Panc1 (cell line): ENCODE measurements at regions not wholly inside any gene's neighbourhood (a gene's known extent, or its start where the extent isn't known, plus 50 kb on each side); places are given as distances from the start of the nearest gene placed in this dataset.

Experiments used
- ATAC-seq: fragments of 200-7000 bp; cut with Tn5 transposase; 2 replicates; pipeline ENCODE4 v1.9.1; 2020; ENCODE audit warnings: mild to moderate bottlenecking, moderate library complexity
- BruUV-seq: library from RNA; stranded (reverse); fragments of 400-500 nt; replicated peaks from 2 replicates; lab custom pipeline; 2021; lab: Mats Ljungman, UMichigan
- CTCF ChIA-PET: fragments of 300-600 bp; sonication (Branson Sonifier 250); formaldehyde crosslinking; loops from one replicate; lab custom pipeline; 2022; ENCODE audit warnings: antibody characterized with exemption; lab: Charles Lee
- POLR2A ChIA-PET: fragments of 300-600 bp; sonication (Branson Sonifier 250); formaldehyde crosslinking; loops from one replicate; lab custom pipeline; 2022; ENCODE audit warnings: antibody characterized with exemption; lab: Charles Lee
- DNase-seq: peaks from one replicate; pipeline ENCODE4 v3.0.0-alpha.2; 2010; ENCODE audit warnings: low read depth, low spot score
- H3K27ac ChIP-seq: 2 replicates; pipeline ENCODE4 v1.5.1; 2011; ENCODE audit warnings: mild to moderate bottlenecking, low read length, inconsistent platforms
- H3K27me3 ChIP-seq: fragments of 200-500 bp; sonication (Bioruptor generic); 2 replicates; pipeline ENCODE4 v1.6.0; 2014; ENCODE audit warnings: low read length, inconsistent platforms; ENCODE audit not compliant: control insufficient read depth, insufficient read depth
- H3K36me3 ChIP-seq: fragments of 200-500 bp; sonication (Bioruptor generic); 2 replicates; pipeline ENCODE4 v1.5.1; 2014; ENCODE audit warnings: inconsistent platforms, mild to moderate bottlenecking, low read length, moderate library complexity; ENCODE audit not compliant: control insufficient read depth, insufficient read depth
- H3K4me1 ChIP-seq: 2 replicates; pipeline ENCODE4 v1.5.1; 2011; ENCODE audit warnings: inconsistent platforms, mild to moderate bottlenecking, low read length, moderate library complexity; ENCODE audit not compliant: control insufficient read depth, insufficient read depth
- H3K4me3 ChIP-seq, 2 experiments: 2 replicates each; pipeline ENCODE4 v1.5.1; 2011 to 2012; ENCODE audit warnings: low read depth in 2 of 2, low read length in 2 of 2, mild to moderate bottlenecking in 2 of 2, inconsistent platforms in 1 of 2, moderate library complexity in 1 of 2
- H3K9me3 ChIP-seq: fragments of 200-500 bp; sonication (Bioruptor generic); 2 replicates; pipeline ENCODE4 v1.5.1; 2014; ENCODE audit warnings: low read depth, mild to moderate bottlenecking, inconsistent platforms, low read length, moderate library complexity; ENCODE audit not compliant: control insufficient read depth, insufficient read depth
- CTCF ChIP-seq: fragments of 450-650 bp; IDR thresholded peaks from 2 replicates; pipeline ENCODE4 v1.5.1; 2017; ENCODE audit warnings: mild to moderate bottlenecking
- POLR2AphosphoS5 ChIP-seq: IDR thresholded peaks from 2 replicates; pipeline ENCODE4 v1.6.1; 2012; ENCODE audit warnings: mild to moderate bottlenecking, low read depth, low read length, moderate library complexity
- REST ChIP-seq, 2 experiments: IDR thresholded peaks; 2 replicates each; pipeline ENCODE4 v1.6.1; 2011 to 2012; ENCODE audit warnings: low read depth in 2 of 2, control low read depth in 1 of 2, low read length in 1 of 2, mild to moderate bottlenecking in 1 of 2, moderate library complexity in 1 of 2; ENCODE audit not compliant: insufficient read depth in 1 of 2
- SIN3A ChIP-seq: IDR thresholded peaks from 2 replicates; pipeline ENCODE4 v1.6.1; 2012; ENCODE audit warnings: low read depth, mild to moderate bottlenecking, low read length, moderate library complexity, borderline replicate concordance; ENCODE audit not compliant: insufficient read depth
- TCF7L2 ChIP-seq: IDR thresholded peaks from 2 replicates; pipeline ENCODE4 v1.6.1; 2011; ENCODE audit warnings: mild to moderate bottlenecking, low read depth, low read length, inconsistent platforms
- in situ Hi-C: cut with HindIII; loops from 2 replicates; pipeline ENCODE4 v1.10.0; 2016; ENCODE audit warnings: low sequenced_read_pairs, low pct_unique_long_range_greater_than_20kb
- intact Hi-C: fragments of 100-400 bp; cut with micrococcal nuclease; formaldehyde crosslinking; loops from one replicate; pipeline ENCODE4 v1.10.0; 2022; ENCODE audit not compliant: unreplicated experiment

GRCh38 chr4:71691416-71692073, 92.3 kb downstream of the GC start:
- in situ Hi-C loops, result no loop called here
- ATAC-seq, result no peak
- no peak for TF ChIP-seq REST (IDR thresholded peaks at IDR 0.05; ENCODE audit: insufficient read depth in 1 of 2, low read depth in 2 of 2, low read length in 1 of 2)
- intact Hi-C loops, result no loop called here
- no peaks in the 10 kb centered on the region for H3K27me3 ChIP-seq
- H3K4me3 ChIP-seq, result no peak overlapping the region
- ChIA-PET POLR2A (no interaction called here), CTCF (interaction anchor here (0.6 kb wide), 1 partner anchor 624 kb away, joined by 3 read pairs; no protein-coding TSS in a partner anchor)
- no peaks in the 10 kb centered on the region for H3K9me3 ChIP-seq
- no TSS peak for BruUV-seq
- H3K4me1 ChIP-seq, result no peaks in the 10 kb centered on the region
- no peak for DNase-seq
- no peak overlapping the region for H3K27ac ChIP-seq
- H3K36me3 ChIP-seq, result no peaks in the 10 kb centered on the region

GRCh38 chr4:71689822-71690221, 94.1 kb downstream of the GC start:
- H3K9me3 ChIP-seq, result no peaks in the 10 kb centered on the region
- ChIA-PET POLR2A (no interaction called here), CTCF (no interaction called here)
- no peaks in the 10 kb centered on the region for H3K27me3 ChIP-seq
- no TSS peak for BruUV-seq
- intact Hi-C loops, result no loop called here
- DNase-seq (no peak), ATAC-seq (no peak)
- no peak for TF ChIP-seq REST (IDR thresholded peaks at IDR 0.05; ENCODE audit: insufficient read depth in 1 of 2, low read depth in 2 of 2, low read length in 1 of 2)
- TF ChIP-seq SIN3A, result no peak
- TF ChIP-seq TCF7L2, result no peak
- no peak for TF ChIP-seq POLR2AphosphoS5
- TF ChIP-seq CTCF, result no peak
- in situ Hi-C loops, result no loop called here
- H3K36me3 ChIP-seq, result no peaks in the 10 kb centered on the region
- no peaks in the 10 kb centered on the region for H3K4me1 ChIP-seq
- no peak overlapping the region for H3K4me3 ChIP-seq
- no peak overlapping the region for H3K27ac ChIP-seq
